ENCODE measurements at regions not wholly inside any gene's neighbourhood (a gene's known extent, or its start where the extent isn't known, plus 50 kb on each side); places are given as distances from the start of the nearest gene placed in this dataset.

- TF ChIP-seq EP300 (conservative IDR thresholded peaks at IDR 0.05; ENCODE audit: poor library complexity, severe bottlenecking) (no peak), SMC3 (conservative IDR thresholded peaks at IDR 0.05; ENCODE audit: poor library complexity) (no peak), EZH2 (IDR thresholded peaks at IDR 0.05; ENCODE audit: borderline replicate concordance, insufficient read depth, low read length, poor library complexity, severe bottlenecking) (no peak)
- TF ChIP-seq, protein P1, sequence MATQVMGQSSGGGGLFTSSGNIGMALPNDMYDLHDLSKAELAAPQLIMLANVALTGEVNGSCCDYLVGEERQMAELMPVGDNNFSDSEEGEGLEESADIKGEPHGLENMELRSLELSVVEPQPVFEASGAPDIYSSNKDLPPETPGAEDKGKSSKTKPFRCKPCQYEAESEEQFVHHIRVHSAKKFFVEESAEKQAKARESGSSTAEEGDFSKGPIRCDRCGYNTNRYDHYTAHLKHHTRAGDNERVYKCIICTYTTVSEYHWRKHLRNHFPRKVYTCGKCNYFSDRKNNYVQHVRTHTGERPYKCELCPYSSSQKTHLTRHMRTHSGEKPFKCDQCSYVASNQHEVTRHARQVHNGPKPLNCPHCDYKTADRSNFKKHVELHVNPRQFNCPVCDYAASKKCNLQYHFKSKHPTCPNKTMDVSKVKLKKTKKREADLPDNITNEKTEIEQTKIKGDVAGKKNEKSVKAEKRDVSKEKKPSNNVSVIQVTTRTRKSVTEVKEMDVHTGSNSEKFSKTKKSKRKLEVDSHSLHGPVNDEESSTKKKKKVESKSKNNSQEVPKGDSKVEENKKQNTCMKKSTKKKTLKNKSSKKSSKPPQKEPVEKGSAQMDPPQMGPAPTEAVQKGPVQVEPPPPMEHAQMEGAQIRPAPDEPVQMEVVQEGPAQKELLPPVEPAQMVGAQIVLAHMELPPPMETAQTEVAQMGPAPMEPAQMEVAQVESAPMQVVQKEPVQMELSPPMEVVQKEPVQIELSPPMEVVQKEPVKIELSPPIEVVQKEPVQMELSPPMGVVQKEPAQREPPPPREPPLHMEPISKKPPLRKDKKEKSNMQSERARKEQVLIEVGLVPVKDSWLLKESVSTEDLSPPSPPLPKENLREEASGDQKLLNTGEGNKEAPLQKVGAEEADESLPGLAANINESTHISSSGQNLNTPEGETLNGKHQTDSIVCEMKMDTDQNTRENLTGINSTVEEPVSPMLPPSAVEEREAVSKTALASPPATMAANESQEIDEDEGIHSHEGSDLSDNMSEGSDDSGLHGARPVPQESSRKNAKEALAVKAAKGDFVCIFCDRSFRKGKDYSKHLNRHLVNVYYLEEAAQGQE (IDR thresholded peaks at IDR 0.05; ENCODE audit: borderline replicate concordance), result no peak
- Histone ChIP-seq H3K27ac (ENCODE audit: low read length) (no peak overlapping the region), H3K9me3 (ENCODE audit: low read length) (no peaks in the 10 kb centered on the region), H3K4me3 (ENCODE audit: low read length) (no peak overlapping the region), H3K9me2 (ENCODE audit: insufficient read depth, low read length) (no peaks in the 10 kb centered on the region), H3K27me3 (ENCODE audit: insufficient read depth, low read depth, low read length) (no peaks in the 10 kb centered on the region), H3K36me3 (ENCODE audit: insufficient read depth, low read length) (no peaks in the 10 kb centered on the region), H3F3A (ENCODE audit: insufficient read depth, low read length, poor library complexity, severe bottlenecking) (no peaks in the 10 kb centered on the region), H2AFZ (ENCODE audit: low read depth, low read length) (no peak overlapping the region), H4K20me1 (ENCODE audit: insufficient read depth) (no peaks in the 10 kb centered on the region), H3K9ac (ENCODE audit: low read length) (no peak overlapping the region), H3K79me2 (replicated peaks; ENCODE audit: insufficient read depth, low read length) (no peaks in the 10 kb centered on the region), H3K4me2 (ENCODE audit: low read length) (no peak overlapping the region)
Observed at GRCh38 chr6:19160081-19160730, 677.0 kb upstream of the ID4 start.

GRCh38 chr6:19167251-19167650 is 669.9 kb upstream of the ID4 start:
- Histone ChIP-seq H3K79me2 (replicated peaks; ENCODE audit: insufficient read depth, low read length) (no peaks in the 10 kb centered on the region), H3K27ac (ENCODE audit: low read length) (no peak overlapping the region), H3K9ac (ENCODE audit: low read length) (no peak overlapping the region), H4K20me1 (ENCODE audit: insufficient read depth) (no peaks in the 10 kb centered on the region), H3K9me3 (ENCODE audit: low read length) (no peaks in the 10 kb centered on the region), H3K4me2 (ENCODE audit: low read length) (no peak overlapping the region), H3F3A (ENCODE audit: insufficient read depth, low read length, poor library complexity, severe bottlenecking) (no peaks in the 10 kb centered on the region), H3K27me3 (ENCODE audit: insufficient read depth, low read depth, low read length) (no peaks in the 10 kb centered on the region), H2AFZ (ENCODE audit: low read depth, low read length) (no peak overlapping the region), H3K4me3 (ENCODE audit: low read length) (no peak overlapping the region), H3K9me2 (ENCODE audit: insufficient read depth, low read length) (no peaks in the 10 kb centered on the region), H3K36me3 (ENCODE audit: insufficient read depth, low read length) (no peaks in the 10 kb centered on the region)
- TF ChIP-seq SMC3 (conservative IDR thresholded peaks at IDR 0.05; ENCODE audit: poor library complexity) (no peak), POLR2AphosphoS5 (IDR thresholded peaks at IDR 0.05) (no peak), MXI1 (conservative IDR thresholded peaks at IDR 0.05; ENCODE audit: poor library complexity, severe bottlenecking) (no peak), TAF1 (IDR thresholded peaks at IDR 0.05; ENCODE audit: low read depth) (no peak), RAD21 (conservative IDR thresholded peaks at IDR 0.05) (no peak), EZH2 (IDR thresholded peaks at IDR 0.05; ENCODE audit: borderline replicate concordance, insufficient read depth, low read length, poor library complexity, severe bottlenecking) (no peak), EP300 (conservative IDR thresholded peaks at IDR 0.05; ENCODE audit: poor library complexity, severe bottlenecking) (no peak)
- TF ChIP-seq, protein P1 (IDR thresholded peaks at IDR 0.05; ENCODE audit: borderline replicate concordance), result no peak
- TF ChIP-seq, protein P2, sequence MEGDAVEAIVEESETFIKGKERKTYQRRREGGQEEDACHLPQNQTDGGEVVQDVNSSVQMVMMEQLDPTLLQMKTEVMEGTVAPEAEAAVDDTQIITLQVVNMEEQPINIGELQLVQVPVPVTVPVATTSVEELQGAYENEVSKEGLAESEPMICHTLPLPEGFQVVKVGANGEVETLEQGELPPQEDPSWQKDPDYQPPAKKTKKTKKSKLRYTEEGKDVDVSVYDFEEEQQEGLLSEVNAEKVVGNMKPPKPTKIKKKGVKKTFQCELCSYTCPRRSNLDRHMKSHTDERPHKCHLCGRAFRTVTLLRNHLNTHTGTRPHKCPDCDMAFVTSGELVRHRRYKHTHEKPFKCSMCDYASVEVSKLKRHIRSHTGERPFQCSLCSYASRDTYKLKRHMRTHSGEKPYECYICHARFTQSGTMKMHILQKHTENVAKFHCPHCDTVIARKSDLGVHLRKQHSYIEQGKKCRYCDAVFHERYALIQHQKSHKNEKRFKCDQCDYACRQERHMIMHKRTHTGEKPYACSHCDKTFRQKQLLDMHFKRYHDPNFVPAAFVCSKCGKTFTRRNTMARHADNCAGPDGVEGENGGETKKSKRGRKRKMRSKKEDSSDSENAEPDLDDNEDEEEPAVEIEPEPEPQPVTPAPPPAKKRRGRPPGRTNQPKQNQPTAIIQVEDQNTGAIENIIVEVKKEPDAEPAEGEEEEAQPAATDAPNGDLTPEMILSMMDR (IDR thresholded peaks at IDR 0.05; ENCODE audit: poor library complexity, severe bottlenecking), result no peak
